ENCODE measurements at regions not wholly inside any gene's neighbourhood (a gene's known extent, or its start where the extent isn't known, plus 50 kb on each side); places are given as distances from the start of the nearest gene placed in this dataset.

DNA sequence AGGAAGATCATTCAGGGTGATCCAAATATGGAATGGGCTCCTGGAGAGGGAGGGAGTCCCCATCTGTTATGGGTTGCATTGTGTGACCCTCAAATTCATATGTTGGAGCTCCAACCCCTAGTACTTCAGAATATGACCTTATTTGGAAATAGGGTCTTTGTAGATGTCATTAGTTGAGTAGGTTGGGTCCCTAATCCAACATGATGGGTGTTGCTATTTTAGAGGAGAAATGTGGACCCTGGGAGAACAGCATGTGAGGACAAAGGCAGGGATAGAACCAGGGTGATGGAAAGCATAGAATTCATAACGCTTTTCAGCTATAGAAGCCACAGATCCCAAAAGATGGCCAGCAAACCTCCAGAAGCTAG lies 91.5 kb upstream of the SMNDC1 start:
- Histone ChIP-seq H4K20me1 (ENCODE audit: insufficient read depth) (no peaks in the 10 kb centered on the region), H3K9me3 (ENCODE audit: low read depth) (no peaks in the 10 kb centered on the region), H2AFZ (no peak overlapping the region), H3K4me2 (ENCODE audit: unreplicated experiment) (no peak overlapping the region), H3K27me3 (replicated peaks; ENCODE audit: insufficient read depth) (no peaks in the 10 kb centered on the region), H3K36me3 (ENCODE audit: low read depth) (no peaks in the 10 kb centered on the region), H3K9ac (no peak overlapping the region), H3K4me3 (no peak overlapping the region), H3K27ac (no peak overlapping the region), H3K79me2 (ENCODE audit: insufficient read depth) (no peaks in the 10 kb centered on the region), H3K4me1 (ENCODE audit: insufficient read depth) (peaks cover 42% of the 10 kb centered on the region), H3F3A (ENCODE audit: insufficient read depth) (peaks cover 22% of the 10 kb centered on the region), H3K9me2 (ENCODE audit: insufficient read depth) (no peaks in the 10 kb centered on the region)
- WGBS, 2 experiments (ENCODE audit: low coverage in 1 of 2, low lambda C conversion rate in 2 of 2, missing lambda C conversion rate in 2 of 2) = 94 to 100% methylated on average over 1 of the region's 1 CpG
- DNase-seq = no peak
- in situ Hi-C loops (cut with MboI) = no loop called here
- TF ChIP-seq EZH2phosphoT487 (IDR thresholded peaks at IDR 0.05; ENCODE audit: insufficient read depth, low read depth) (no peak), EZH2 (IDR thresholded peaks at IDR 0.05; ENCODE audit: insufficient read depth, poor library complexity, severe bottlenecking) (no peak)

DNA sequence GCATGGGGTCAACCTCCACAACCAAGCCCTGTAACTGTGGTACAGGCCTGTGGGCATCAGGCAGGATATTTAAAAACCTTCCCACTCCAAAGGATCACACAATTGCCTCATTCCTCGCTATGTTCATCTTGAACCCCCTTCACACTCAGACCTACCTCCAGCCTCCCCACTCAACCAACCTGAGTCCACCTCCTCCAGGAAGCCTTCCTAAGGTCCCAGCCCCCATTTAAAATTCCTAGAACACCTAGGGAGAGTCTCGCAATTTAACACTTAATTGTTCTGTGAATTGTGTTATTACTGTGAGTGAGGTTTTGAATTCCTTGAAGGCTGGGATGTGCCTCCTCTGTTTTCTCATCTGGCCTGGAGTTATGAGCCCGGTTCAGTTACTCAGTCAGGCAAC lies 93.1 kb upstream of the SMNDC1 start:
- Histone ChIP-seq H3F3A (ENCODE audit: insufficient read depth) (peaks cover 22% of the 10 kb centered on the region), H3K79me2 (ENCODE audit: insufficient read depth) (no peaks in the 10 kb centered on the region), H3K4me1 (ENCODE audit: insufficient read depth) (peaks cover 35% of the 10 kb centered on the region), H3K9me2 (ENCODE audit: insufficient read depth) (no peaks in the 10 kb centered on the region), H2AFZ (no peak overlapping the region), H3K9me3 (ENCODE audit: low read depth) (no peaks in the 10 kb centered on the region), H3K9ac (peak overlapping the region; percentile 67), H4K20me1 (ENCODE audit: insufficient read depth) (no peaks in the 10 kb centered on the region), H3K4me3 (no peak overlapping the region), H3K4me2 (ENCODE audit: unreplicated experiment) (peak overlapping the region; percentile 58), H3K27ac (peak overlapping the region; percentile 95), H3K36me3 (ENCODE audit: low read depth) (no peaks in the 10 kb centered on the region), H3K27me3 (replicated peaks; ENCODE audit: insufficient read depth) (no peaks in the 10 kb centered on the region)
- in situ Hi-C loops (cut with MboI) = no loop called here
- no peak for TF ChIP-seq EZH2phosphoT487 (IDR thresholded peaks at IDR 0.05; ENCODE audit: insufficient read depth, low read depth)
- no peak for TF ChIP-seq EZH2 (IDR thresholded peaks at IDR 0.05; ENCODE audit: insufficient read depth, poor library complexity, severe bottlenecking)
- no peak for DNase-seq
- 65 to 73% methylated on average over 3 of the region's 3 CpGs for WGBS, 2 experiments (ENCODE audit: low coverage in 1 of 2, low lambda C conversion rate in 2 of 2, missing lambda C conversion rate in 2 of 2)

DNA sequence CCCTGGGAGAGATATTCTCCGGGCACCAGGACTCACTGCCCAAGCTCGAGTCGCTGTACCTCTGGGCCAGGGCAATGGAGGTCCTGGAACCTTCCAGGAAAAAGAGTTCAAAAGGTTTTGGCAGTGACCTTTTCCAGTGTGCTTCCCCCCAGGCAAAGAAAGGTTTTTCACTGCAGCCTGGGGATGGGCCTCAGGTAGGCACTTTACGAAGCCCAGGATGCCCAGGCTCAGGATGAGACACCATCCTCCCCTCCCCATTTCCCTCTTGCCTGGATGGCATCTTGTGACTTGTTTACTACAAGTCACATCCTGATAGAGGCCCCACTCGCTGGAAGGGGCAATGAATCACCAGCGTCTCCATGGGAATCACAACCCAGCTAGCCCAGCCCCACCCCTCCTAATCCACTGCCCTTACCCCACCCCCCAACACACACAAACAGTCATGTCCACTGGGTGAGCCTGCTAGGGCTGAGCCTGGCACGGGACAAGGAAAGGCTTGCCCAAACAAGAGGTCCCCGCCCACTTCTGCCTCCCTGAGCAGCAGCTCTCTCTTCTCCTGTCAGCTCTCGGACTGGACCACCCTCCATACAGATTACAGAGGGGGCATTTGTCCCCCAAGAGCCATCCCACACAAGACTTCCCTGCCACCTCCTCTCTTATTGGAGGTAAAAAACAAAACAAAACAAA lies 93.8 kb upstream of the SMNDC1 start:
- peaks cover 31% of the 10 kb centered on the region for H3K4me1 ChIP-seq (ENCODE audit: insufficient read depth)
- in situ Hi-C loops (cut with MboI) = no loop called here

DNA sequence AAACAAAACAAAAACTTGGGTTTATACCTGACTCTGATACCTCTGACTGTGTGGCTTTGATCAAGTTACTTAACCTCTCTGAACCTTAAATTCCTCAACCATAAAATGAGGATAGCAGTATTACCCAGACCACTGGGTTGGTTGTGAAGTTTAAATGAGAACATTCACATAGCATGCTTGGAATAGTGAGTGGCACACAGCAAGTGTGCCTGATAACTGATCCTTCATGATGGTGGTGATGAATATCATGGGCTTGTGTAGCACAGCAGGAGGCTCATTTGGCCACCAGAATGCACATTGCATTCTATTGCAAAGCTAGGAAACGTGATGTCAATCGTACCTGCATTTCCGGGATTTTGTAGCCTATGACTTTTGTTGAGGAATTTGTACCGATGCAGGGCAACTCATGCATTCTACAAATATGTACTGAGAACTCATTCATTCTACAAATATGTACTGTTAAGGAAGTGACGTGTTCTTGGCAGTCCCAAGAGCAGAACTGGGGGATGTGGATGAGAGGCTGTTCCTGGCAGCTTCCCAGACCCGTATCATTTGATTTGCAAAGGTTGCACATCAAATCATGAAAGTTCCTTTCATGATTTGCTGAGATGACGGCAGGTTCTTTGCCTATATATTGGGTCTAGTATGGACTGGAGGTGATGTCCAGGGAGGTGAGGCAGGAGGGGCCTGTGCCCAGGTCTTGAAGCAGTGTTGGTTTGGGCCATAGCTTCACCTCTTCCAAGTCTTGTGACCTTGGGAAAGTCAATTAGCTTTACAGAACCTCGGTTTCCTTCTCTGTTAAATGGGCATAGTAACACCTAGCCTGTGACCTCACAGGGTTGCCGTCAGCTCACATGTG lies 94.6 kb upstream of the SMNDC1 start:
- in situ Hi-C loops (cut with MboI) = no loop called here
- H3K79me2 ChIP-seq (ENCODE audit: insufficient read depth) = no peaks in the 10 kb centered on the region
- H3K36me3 ChIP-seq (ENCODE audit: low read depth) = no peaks in the 10 kb centered on the region
- H2AFZ ChIP-seq = peak overlapping the region; percentile 7; the same call in 1 of the 2 replicates
- 30 to 33% methylated on average over 9 of the region's 9 CpGs for WGBS, 2 experiments (ENCODE audit: low coverage in 1 of 2, low lambda C conversion rate in 2 of 2, missing lambda C conversion rate in 2 of 2)
- H3F3A ChIP-seq (ENCODE audit: insufficient read depth) = peaks cover 22% of the 10 kb centered on the region
- H3K4me3 ChIP-seq = peak overlapping the region; percentile 42
- H3K9ac ChIP-seq = peak overlapping the region; percentile 75
- peak; percentile 98 for DNase-seq
- TF ChIP-seq EZH2phosphoT487 (IDR thresholded peaks at IDR 0.05; ENCODE audit: insufficient read depth, low read depth) = no peak
- no peak for TF ChIP-seq EZH2 (IDR thresholded peaks at IDR 0.05; ENCODE audit: insufficient read depth, poor library complexity, severe bottlenecking)
- peaks cover 31% of the 10 kb centered on the region for H3K4me1 ChIP-seq (ENCODE audit: insufficient read depth)
- no peaks in the 10 kb centered on the region for H3K27me3 ChIP-seq (replicated peaks; ENCODE audit: insufficient read depth)
- H4K20me1 ChIP-seq (ENCODE audit: insufficient read depth) = no peaks in the 10 kb centered on the region
- peak overlapping the region; percentile 79 for H3K4me2 ChIP-seq (ENCODE audit: unreplicated experiment)
- peak overlapping the region; percentile 95 for H3K27ac ChIP-seq
- H3K9me3 ChIP-seq (ENCODE audit: low read depth) = no peaks in the 10 kb centered on the region
- H3K9me2 ChIP-seq (ENCODE audit: insufficient read depth) = no peaks in the 10 kb centered on the region

More for the DNA sequence above, 93.8 kb upstream of the SMNDC1 start:
- 21% methylated on average over 9 of the region's 9 CpGs for WGBS, 2 experiments (ENCODE audit: low coverage in 1 of 2, low lambda C conversion rate in 2 of 2, missing lambda C conversion rate in 2 of 2)
- peak overlapping the region; percentile 42 for H3K4me3 ChIP-seq
- no peaks in the 10 kb centered on the region for H3K27me3 ChIP-seq (replicated peaks; ENCODE audit: insufficient read depth)
- no peaks in the 10 kb centered on the region for H3K36me3 ChIP-seq (ENCODE audit: low read depth)
- H4K20me1 ChIP-seq (ENCODE audit: insufficient read depth) = no peaks in the 10 kb centered on the region
- peak; percentile 99 for DNase-seq
- peak overlapping the region; percentile 79 for H3K4me2 ChIP-seq (ENCODE audit: unreplicated experiment)
- H3K27ac ChIP-seq = peak overlapping the region; percentile 95
- H3K79me2 ChIP-seq (ENCODE audit: insufficient read depth) = no peaks in the 10 kb centered on the region
- peaks cover 22% of the 10 kb centered on the region for H3F3A ChIP-seq (ENCODE audit: insufficient read depth)
- no peaks in the 10 kb centered on the region for H3K9me3 ChIP-seq (ENCODE audit: low read depth)
- no peak for TF ChIP-seq EZH2 (IDR thresholded peaks at IDR 0.05; ENCODE audit: insufficient read depth, poor library complexity, severe bottlenecking)
- no peak for TF ChIP-seq EZH2phosphoT487 (IDR thresholded peaks at IDR 0.05; ENCODE audit: insufficient read depth, low read depth)
- H2AFZ ChIP-seq = peak overlapping the region; percentile 7; the same call in 1 of the 2 replicates
- no peaks in the 10 kb centered on the region for H3K9me2 ChIP-seq (ENCODE audit: insufficient read depth)
- peak overlapping the region; percentile 75 for H3K9ac ChIP-seq

Data from GM23248 (cell line).